NCI-H2171 (cell line): ENCODE measurements at regions not wholly inside any gene's neighbourhood (a gene's known extent, or its start where the extent isn't known, plus 50 kb on each side); places are given as distances from the start of the nearest gene placed in this dataset.

Experiments
- DNase-seq: peaks from one replicate; lab custom pipeline; 2025; lab: John Stamatoyannopoulos, UW

GRCh38 chr2:213202011-213202410 lies 50.6 kb upstream of the IKZF2 start:
- peak; percentile 48 for DNase-seq

GRCh38 chr2:213205944-213206343 lies 54.5 kb upstream of the IKZF2 start:
- DNase-seq = no peak

- DNase-seq = no peak
Measured at GRCh38 chr2:213213186-213213585, 61.8 kb upstream of the IKZF2 start.

DNA sequence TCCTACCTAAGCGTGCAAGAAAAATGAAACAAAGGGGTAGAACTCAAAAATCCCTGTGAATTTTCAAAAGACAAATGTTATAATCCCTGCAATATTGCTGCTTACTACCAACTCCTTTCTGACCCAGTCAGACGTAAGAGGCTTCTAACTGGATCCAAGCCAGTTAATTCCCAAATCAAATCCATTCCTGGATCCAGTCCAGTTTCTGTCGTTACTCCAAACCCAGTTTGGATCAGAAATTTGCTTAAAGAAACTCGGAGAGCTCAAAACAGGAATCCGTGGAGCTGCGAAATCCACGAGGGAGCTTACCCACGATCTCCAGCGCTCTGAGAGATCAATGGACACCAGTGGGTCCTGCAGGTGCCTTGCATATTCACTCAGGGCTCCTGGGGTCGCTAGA lies 62.8 kb upstream of the IKZF2 start:
- no peak for DNase-seq

DNA sequence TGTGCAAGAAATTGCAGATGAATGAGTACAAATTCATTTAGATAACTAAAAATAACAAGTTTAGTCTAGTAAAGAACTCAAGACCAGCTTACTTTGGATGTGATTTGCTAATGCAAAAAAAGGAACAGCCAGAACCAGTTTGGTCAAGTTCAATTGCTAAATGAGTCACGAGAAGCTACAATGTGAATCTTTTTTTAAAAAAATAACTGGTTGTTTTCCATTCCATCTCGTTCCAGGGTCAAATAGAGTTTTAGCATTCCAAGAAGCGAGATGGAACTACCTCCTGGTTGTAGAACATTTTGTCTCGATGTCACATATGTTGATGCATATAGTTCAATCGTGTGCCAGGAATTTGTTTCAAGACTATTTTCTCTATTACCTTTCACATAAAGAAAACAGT lies 65.0 kb upstream of the IKZF2 start:
- no peak for DNase-seq

- DNase-seq = no peak
Measured at GRCh38 chr2:213219816-213220215, 64.4 kb upstream of the SPAG16 start.

GRCh38 chr2:213220967-213221603 lies 63.2 kb upstream of the SPAG16 start:
- no peak for DNase-seq

DNA sequence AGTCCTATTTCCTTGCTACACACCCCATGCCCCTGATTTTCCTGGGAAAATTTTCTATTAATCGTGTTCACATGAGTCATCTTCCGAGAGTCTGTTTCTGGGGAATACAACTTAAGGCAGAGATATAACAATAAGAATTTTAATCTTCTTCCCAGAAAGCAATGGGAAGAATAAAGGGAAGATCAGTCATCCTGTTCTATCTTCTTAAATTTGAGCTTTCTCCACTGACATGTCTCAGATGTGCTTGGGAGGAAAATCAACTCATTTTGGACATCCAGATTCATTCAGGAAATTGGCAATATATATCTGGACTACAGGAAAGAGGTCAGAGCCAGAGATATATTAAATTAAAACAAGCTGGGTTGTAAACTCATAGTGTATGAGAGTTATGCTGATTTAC lies 62.3 kb upstream of the SPAG16 start:
- no peak for DNase-seq

DNA sequence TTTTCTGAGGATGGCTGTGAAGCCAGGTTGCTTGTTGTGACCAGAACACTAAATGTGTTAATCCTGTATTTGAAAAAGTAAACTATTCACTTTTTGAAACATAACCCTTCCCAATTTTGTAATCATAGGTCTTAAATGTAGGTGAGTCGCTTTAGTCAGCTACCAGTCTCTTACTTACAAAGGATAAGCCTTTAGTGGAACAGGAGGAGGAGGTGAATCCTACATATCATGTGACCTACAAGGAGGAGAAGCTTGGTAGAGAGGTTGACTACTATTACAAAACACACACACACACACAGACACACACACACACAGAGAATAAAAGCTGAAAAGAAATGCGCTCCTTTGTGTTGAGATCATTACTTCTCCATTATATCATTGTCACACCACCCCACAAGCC lies 59.9 kb upstream of the SPAG16 start:
- no peak for DNase-seq

DNA sequence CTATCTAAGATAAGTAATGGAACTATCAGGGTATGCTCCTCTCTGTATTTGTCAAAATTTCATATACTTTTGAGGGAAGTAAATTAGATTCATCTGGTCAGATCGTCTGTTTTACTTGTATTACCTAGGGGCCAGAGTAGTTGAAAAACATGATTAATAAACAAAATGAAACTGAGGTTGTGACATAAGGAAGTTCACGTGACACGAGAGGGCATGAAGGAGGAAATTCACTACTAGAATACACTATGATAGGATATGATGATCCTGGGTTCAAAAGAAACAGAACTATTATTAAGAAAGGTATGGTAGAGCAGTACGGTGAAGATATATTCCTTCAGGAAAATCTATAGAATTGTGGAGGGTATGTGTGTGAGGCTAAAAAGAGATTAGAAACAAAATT lies 58.4 kb upstream of the SPAG16 start:
- no peak for DNase-seq

DNA sequence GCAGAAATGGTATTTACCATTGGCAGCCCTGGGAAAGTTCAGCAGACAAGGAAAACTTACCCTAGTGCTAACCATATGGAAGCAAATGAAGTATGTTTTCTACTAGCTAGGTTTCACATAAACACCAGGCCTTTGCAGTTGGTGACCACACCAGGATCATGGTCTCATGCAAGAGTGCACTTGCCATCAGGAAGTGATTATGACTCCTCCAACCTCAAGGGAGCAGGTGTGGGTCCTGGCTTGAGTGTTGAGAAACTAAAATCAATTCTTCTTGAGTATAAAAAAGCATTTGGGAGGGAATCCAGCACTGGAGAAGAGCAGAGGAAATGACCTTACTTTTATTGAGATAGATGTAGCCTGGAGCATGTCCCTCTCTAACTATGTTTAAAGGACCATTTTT lies 56.8 kb upstream of the SPAG16 start:
- no peak for DNase-seq

- DNase-seq = no peak
Measured at GRCh38 chr2:213228638-213229037, 55.6 kb upstream of the SPAG16 start.

- DNase-seq = no peak
Measured at GRCh38 chr2:213229814-213230213, 54.5 kb upstream of the SPAG16 start.

DNA sequence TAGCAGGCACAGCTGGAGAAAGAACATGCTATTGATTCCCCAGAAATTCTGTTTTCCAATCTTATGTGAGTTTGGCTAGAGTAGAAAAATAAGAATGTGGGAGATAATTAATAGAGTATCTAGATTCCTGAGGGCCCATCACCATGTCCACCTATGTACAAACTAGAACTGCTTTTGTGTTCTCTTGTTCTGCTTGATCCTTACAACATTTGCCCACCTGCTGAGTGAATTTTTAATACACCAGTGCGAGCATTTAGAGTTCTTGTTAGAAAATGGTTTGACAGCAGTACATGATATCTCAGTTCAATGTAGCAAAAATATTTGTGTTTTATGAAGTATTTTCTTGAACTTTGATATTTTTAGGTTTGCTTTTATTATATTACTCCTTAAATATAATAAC lies 52.3 kb upstream of the SPAG16 start:
- no peak for DNase-seq

DNA sequence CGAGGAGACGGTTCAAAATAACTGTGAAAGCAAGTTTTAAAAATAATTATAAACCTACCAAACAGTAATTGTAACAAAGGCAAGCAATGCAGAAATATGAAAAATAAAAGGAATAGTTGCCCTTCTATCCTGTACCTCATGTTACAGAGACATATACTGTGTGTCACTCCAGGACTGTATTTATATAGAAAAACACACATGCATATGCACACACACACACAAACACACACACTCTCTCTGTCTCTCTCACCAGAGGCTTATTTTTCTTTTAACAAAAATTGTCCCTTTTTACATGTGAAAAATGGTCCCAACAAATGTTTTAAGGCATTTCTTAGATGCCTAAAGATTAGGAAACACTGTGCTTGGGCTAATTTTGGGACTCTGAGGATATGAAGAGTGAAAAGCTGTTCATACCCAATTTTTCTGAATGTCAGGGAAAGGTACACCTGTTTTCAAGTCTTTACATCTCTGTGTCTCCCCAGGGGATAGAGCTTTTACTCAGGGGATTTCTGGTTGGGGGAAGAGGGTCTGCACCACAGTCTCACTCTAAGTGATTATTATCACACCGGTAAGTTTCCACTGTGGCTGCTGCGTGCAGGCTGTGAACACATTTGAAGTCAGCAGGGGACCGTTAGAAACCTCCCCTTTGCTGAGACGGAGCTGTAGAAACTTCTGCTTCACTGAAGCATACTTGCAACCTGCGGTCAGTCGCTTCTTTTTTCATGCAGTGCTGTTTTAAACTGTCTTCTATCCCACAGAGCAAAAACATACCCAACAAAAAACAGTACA lies 51.4 kb upstream of the SPAG16 start:
- DNase-seq = peak; percentile 12

DNA sequence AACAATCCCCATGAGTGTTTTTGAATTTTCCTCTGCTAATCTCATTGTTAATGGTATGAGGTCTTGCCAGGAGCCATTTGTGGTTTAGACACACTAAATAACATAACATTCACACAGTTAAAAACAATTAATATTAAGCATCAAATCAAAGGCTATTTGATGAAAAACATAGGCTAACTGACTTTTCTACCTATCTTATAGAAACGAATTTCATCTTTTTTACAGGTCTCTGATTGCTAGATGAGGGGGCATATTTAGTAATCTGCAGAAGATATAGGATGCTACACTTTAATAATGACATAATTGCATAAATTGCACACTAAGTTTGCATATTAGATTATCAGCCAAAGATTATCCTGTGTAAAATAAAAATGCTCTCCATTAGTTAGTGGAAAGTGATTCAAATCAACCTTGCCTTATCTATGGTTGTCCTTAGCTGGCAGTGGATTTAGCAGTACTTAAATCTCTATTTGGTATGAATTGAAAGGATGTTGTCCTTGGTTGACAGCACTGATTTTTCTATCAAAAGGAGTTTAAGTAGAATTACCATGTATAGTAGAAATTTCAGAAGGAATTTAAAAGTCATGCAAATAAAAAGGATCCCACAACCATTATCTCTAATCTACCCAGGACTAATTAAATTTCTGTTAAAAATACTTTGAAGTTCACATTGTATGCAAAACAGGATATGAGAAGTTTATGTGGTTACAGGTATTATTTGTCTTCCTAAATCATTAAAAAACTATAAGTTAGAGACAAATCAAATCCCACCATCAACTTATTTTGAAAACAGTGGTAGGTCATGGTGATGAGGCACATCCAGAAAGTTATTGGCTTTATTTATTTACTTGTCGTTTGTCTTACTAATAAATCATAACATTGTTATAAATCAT lies 50.6 kb upstream of the SPAG16 start:
- DNase-seq = no peak
